ENCODE measurements at regions not wholly inside any gene's neighbourhood (a gene's known extent, or its start where the extent isn't known, plus 50 kb on each side); places are given as distances from the start of the nearest gene placed in this dataset.

GRCh38 chr16:85989863-85990643 lies 91.1 kb downstream of the IRF8 start:
- no peak for DNase-seq (ENCODE audit: low read depth in 1 of 2, low spot score in 1 of 2)

GRCh38 chr16:85990861-85991301 lies 91.9 kb downstream of the IRF8 start:
- DNase-seq (ENCODE audit: low read depth in 1 of 2, low spot score in 1 of 2), result no peak

- no peak for DNase-seq (ENCODE audit: low read depth in 1 of 2, low spot score in 1 of 2)
Measured at GRCh38 chr16:85991425-85991824, 92.5 kb downstream of the IRF8 start.

GRCh38 chr16:85991856-85992255 lies 92.9 kb downstream of the IRF8 start:
- DNase-seq (ENCODE audit: low read depth in 1 of 2, low spot score in 1 of 2), result no peak

GRCh38 chr16:85992359-85992758 lies 93.4 kb downstream of the IRF8 start:
- no peak for DNase-seq (ENCODE audit: low read depth in 1 of 2, low spot score in 1 of 2)

- no peak for DNase-seq (ENCODE audit: low read depth in 1 of 2, low spot score in 1 of 2)
Measured at GRCh38 chr16:85992779-85993178, 93.8 kb downstream of the IRF8 start.

GRCh38 chr16:85994492-85995490 lies 95.8 kb downstream of the IRF8 start:
- no peak for DNase-seq (ENCODE audit: low read depth in 1 of 2, low spot score in 1 of 2)

- DNase-seq (ENCODE audit: low read depth in 1 of 2, low spot score in 1 of 2), result peak in 1 of 2 donors; percentile 52
Measured at GRCh38 chr16:85995541-85996423, 96.8 kb downstream of the IRF8 start.

- no peak for DNase-seq (ENCODE audit: low read depth in 1 of 2, low spot score in 1 of 2)
Measured at GRCh38 chr16:85996843-85997242, 97.9 kb downstream of the IRF8 start.

GRCh38 chr16:85998171-85998867 lies 99.4 kb downstream of the IRF8 start:
- DNase-seq (ENCODE audit: low read depth in 1 of 2, low spot score in 1 of 2), result no peak

- DNase-seq (ENCODE audit: low read depth in 1 of 2, low spot score in 1 of 2), result no peak
Measured at GRCh38 chr16:85998868-85999729, 100.1 kb downstream of the IRF8 start.

GRCh38 chr16:85999778-86000177 lies 100.8 kb downstream of the IRF8 start:
- DNase-seq (ENCODE audit: low read depth in 1 of 2, low spot score in 1 of 2), result no peak

- no peak for DNase-seq (ENCODE audit: low read depth in 1 of 2, low spot score in 1 of 2)
Measured at GRCh38 chr16:86002178-86002900, 103.4 kb downstream of the IRF8 start.

GRCh38 chr16:86007524-86007923 lies 108.6 kb downstream of the IRF8 start:
- no peak for DNase-seq (ENCODE audit: low read depth in 1 of 2, low spot score in 1 of 2)

GRCh38 chr16:86010680-86011141 lies 111.7 kb downstream of the IRF8 start:
- no peak for DNase-seq (ENCODE audit: low read depth in 1 of 2, low spot score in 1 of 2)

- no peak for DNase-seq (ENCODE audit: low read depth in 1 of 2, low spot score in 1 of 2)
Measured at GRCh38 chr16:86011532-86011931, 112.6 kb downstream of the IRF8 start.

GRCh38 chr16:86012221-86012620 lies 113.3 kb downstream of the IRF8 start:
- DNase-seq (ENCODE audit: low read depth in 1 of 2, low spot score in 1 of 2), result no peak

- DNase-seq (ENCODE audit: low read depth in 1 of 2, low spot score in 1 of 2), result no peak
Measured at GRCh38 chr16:86013867-86014266, 114.9 kb downstream of the IRF8 start.

GRCh38 chr16:86015606-86016005 lies 116.6 kb downstream of the IRF8 start:
- no peak for DNase-seq (ENCODE audit: low read depth in 1 of 2, low spot score in 1 of 2)
